ENCODE measurements at regions not wholly inside any gene's neighbourhood (a gene's known extent, or its start where the extent isn't known, plus 50 kb on each side); places are given as distances from the start of the nearest gene placed in this dataset.

- DNase-seq (ENCODE audit: low spot score) = no peak
Observed at GRCh38 chr3:87044409-87044808, 53.5 kb upstream of the VGLL3 start.

- DNase-seq (ENCODE audit: low spot score) = no peak
Observed at GRCh38 chr3:87041191-87041590, 50.2 kb upstream of the VGLL3 start.
